ENCODE measurements at regions not wholly inside any gene's neighbourhood (a gene's known extent, or its start where the extent isn't known, plus 50 kb on each side); places are given as distances from the start of the nearest gene placed in this dataset.

GRCh38 chr14:89029961-89030694, 205.7 kb downstream of the TTC8 start:
- 73 to 74% methylated on average over 9 of the region's 9 CpGs for WGBS, 2 donors
- H3K27ac ChIP-seq = no peak overlapping the region
- no peaks in the 10 kb centered on the region for H3K9me3 ChIP-seq

GRCh38 chr14:89030921-89031320, 206.5 kb downstream of the TTC8 start:
- H3K9me3 ChIP-seq = no peaks in the 10 kb centered on the region
- no peaks in the 10 kb centered on the region for H3K36me3 ChIP-seq
- no peak overlapping the region for H3K4me3 ChIP-seq (replicated peaks in 1 of 3)
- WGBS, 2 donors = 96 to 98% methylated on average over 3 of the region's 3 CpGs
- no peaks in the 10 kb centered on the region for H3K27me3 ChIP-seq
- no peak overlapping the region for H3K27ac ChIP-seq
- H3K4me1 ChIP-seq = peaks cover 0 to 10% of the 10 kb centered on the region in 2 donors
- TF ChIP-seq CTCF (IDR thresholded peaks at IDR 0.05) (no peak), POLR2A (IDR thresholded peaks at IDR 0.05) (no peak)
- no peak for DNase-seq
- intact Hi-C loops (cut with DNase I) = loop anchor here (10.0 kb wide), 1 partner anchor 394 kb away; no protein-coding TSS in a partner anchor

More at GRCh38 chr14:89029961-89030694, 205.7 kb downstream of the TTC8 start:
- Histone ChIP-seq H3K4me1 (peaks cover 0 to 10% of the 10 kb centered on the region in 2 donors), H3K4me3 (replicated peaks in 1 of 3) (no peak overlapping the region), H3K36me3 (no peaks in the 10 kb centered on the region), H3K27me3 (no peaks in the 10 kb centered on the region)
- intact Hi-C loops (cut with DNase I) = loop anchor here (5.0 to 10.0 kb wide), 2 partner anchors 395 to 882 kb away; no protein-coding TSS in a partner anchor
- no peak for TF ChIP-seq CTCF (IDR thresholded peaks at IDR 0.05)
- TF ChIP-seq POLR2A (IDR thresholded peaks at IDR 0.05) = no peak
- DNase-seq = no peak

- H3K36me3 ChIP-seq = no peaks in the 10 kb centered on the region
- intact Hi-C loops (cut with DNase I) = loop anchor here (10.0 kb wide), 1 partner anchor 393 kb away; no protein-coding TSS in a partner anchor
- DNase-seq = no peak
- H3K4me1 ChIP-seq = peaks cover 0 to 5% of the 10 kb centered on the region in 2 donors
- no peaks in the 10 kb centered on the region for H3K9me3 ChIP-seq
- TF ChIP-seq POLR2A (IDR thresholded peaks at IDR 0.05) (no peak), CTCF (IDR thresholded peaks at IDR 0.05) (no peak)
- no peaks in the 10 kb centered on the region for H3K27me3 ChIP-seq
- 84 to 85% methylated on average over 8 of the region's 8 CpGs for WGBS, 2 donors
- no peak overlapping the region for H3K4me3 ChIP-seq (replicated peaks in 1 of 3)
- H3K27ac ChIP-seq = no peak overlapping the region
These were observed 207.7 kb downstream of the TTC8 start for GRCh38 chr14:89032086-89032649.

DNA sequence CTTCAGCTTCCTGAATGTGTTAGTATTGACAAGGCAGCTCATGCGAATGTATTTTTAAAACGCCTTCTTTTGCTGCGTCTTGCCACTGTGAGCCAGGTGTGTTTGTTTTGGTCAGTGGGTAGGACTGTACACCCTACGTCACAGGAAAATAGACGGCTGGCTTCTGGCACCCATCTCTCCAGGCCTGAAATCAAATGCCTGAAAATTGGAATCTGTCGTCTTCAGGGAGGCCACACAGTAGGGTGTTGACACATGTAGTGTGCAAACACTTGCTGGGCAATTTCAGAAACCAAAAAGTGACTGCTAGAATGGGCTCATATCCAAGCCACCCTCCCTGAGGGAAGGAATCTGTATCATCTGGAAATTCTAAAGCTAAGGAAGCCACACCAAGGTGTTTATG, 209.3 kb downstream of the TTC8 start:
- WGBS, 2 donors = 74 to 79% methylated on average over 6 of the region's 6 CpGs
- H3K36me3 ChIP-seq = no peaks in the 10 kb centered on the region
- no peak overlapping the region for H3K27ac ChIP-seq
- no peak for DNase-seq
- no peaks in the 10 kb centered on the region for H3K9me3 ChIP-seq
- H3K4me1 ChIP-seq = no peaks in the 10 kb centered on the region
- TF ChIP-seq CTCF (IDR thresholded peaks at IDR 0.05) (no peak), POLR2A (IDR thresholded peaks at IDR 0.05) (no peak)
- no peaks in the 10 kb centered on the region for H3K27me3 ChIP-seq
- no peak overlapping the region for H3K4me3 ChIP-seq (replicated peaks in 1 of 3)
- intact Hi-C loops (cut with DNase I) = loop anchor here (10.0 kb wide), 1 partner anchor 391 kb away; no protein-coding TSS in a partner anchor

DNA sequence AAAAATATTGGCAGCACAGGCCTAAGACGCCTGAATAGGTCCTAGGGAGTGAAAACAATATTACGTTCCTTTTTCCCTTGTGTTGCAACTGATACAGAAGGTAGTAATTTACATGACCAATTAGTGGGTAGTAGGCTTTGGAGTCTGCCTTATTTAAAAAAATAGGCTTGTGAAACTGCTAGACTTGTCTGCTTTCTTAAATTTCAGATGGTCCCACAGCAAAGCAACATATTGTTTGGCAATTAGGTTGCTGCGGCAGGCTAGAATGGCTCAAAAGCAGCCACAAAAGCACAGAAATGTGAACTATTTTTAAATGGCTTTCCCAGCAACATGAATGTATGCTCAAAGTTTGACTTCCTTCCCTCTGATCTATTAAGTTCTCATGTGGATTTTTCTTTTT, 211.9 kb downstream of the TTC8 start:
- no peaks in the 10 kb centered on the region for H3K9me3 ChIP-seq
- no peak for DNase-seq
- TF ChIP-seq POLR2A (IDR thresholded peaks at IDR 0.05) (no peak), CTCF (IDR thresholded peaks at IDR 0.05) (no peak)
- WGBS, 2 donors = 91 to 95% methylated on average over 3 of the region's 3 CpGs
- intact Hi-C loops (cut with DNase I) = loop anchor here (10.0 kb wide), 1 partner anchor 388 kb away; no protein-coding TSS in a partner anchor
- H3K27ac ChIP-seq = no peak overlapping the region
- no peaks in the 10 kb centered on the region for H3K27me3 ChIP-seq
- H3K4me1 ChIP-seq = peaks cover 5 to 12% of the 10 kb centered on the region in 2 donors
- H3K36me3 ChIP-seq = no peaks in the 10 kb centered on the region
- no peak overlapping the region for H3K4me3 ChIP-seq (replicated peaks in 1 of 3)
